Testis (tissue), 2 donors: ENCODE measurements at regions not wholly inside any gene's neighbourhood (a gene's known extent, or its start where the extent isn't known, plus 50 kb on each side); places are given as distances from the start of the nearest gene placed in this dataset.

Experiments
- POLR2A ChIP-seq: fragments of 450-650 bp; IDR thresholded peaks from one replicate; pipeline ENCODE4 v1.6.1; 2017; ENCODE audit warnings: antibody characterized with exemption, mild to moderate bottlenecking, moderate library complexity
- TF ChIP-seq, protein P1 (sequence below), 3 experiments: fragments of 450-650 bp in 2 of 3; fragments of 200-600 bp in 1 of 3; sonication (generic) in 1 of 3; IDR thresholded peaks; one replicate each; pipeline ENCODE4 v1.5.1; 2016 to 2019; ENCODE audit warnings: antibody characterized with exemption in 3 of 3, mild to moderate bottlenecking in 2 of 3, moderate library complexity in 1 of 3

DNA sequence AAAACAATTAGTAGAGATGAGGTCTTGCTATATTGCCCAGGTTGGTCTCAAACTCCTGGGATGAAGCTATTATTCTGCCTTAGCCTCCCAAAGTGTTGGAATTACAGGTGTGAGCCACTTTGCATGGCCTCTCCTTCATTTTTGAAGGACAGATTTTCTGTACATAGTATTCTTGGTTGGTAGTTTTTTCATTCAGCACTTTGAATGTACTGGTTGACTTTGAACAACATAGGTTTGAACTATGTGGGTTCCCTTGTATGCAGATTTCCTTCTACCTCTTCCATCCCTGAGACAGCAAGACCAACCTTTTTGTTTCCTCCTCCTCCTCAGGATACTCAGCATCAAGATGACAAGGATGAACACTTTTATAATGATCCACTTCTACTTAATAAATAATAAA is 436.4 kb downstream of the QKI start:
- TF ChIP-seq POLR2A: no peak
- TF ChIP-seq, protein P1, sequence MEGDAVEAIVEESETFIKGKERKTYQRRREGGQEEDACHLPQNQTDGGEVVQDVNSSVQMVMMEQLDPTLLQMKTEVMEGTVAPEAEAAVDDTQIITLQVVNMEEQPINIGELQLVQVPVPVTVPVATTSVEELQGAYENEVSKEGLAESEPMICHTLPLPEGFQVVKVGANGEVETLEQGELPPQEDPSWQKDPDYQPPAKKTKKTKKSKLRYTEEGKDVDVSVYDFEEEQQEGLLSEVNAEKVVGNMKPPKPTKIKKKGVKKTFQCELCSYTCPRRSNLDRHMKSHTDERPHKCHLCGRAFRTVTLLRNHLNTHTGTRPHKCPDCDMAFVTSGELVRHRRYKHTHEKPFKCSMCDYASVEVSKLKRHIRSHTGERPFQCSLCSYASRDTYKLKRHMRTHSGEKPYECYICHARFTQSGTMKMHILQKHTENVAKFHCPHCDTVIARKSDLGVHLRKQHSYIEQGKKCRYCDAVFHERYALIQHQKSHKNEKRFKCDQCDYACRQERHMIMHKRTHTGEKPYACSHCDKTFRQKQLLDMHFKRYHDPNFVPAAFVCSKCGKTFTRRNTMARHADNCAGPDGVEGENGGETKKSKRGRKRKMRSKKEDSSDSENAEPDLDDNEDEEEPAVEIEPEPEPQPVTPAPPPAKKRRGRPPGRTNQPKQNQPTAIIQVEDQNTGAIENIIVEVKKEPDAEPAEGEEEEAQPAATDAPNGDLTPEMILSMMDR (IDR thresholded peaks at IDR 0.05): no peak
